CD1c-positive myeloid dendritic cell (primary cell): ENCODE measurements at regions not wholly inside any gene's neighbourhood (a gene's known extent, or its start where the extent isn't known, plus 50 kb on each side); places are given as distances from the start of the nearest gene placed in this dataset.

Source experiments
- DNase-seq: peaks from one replicate; pipeline ENCODE4 v3.0.0-alpha.2; 2016; ENCODE audit errors: extremely low spot score

DNA sequence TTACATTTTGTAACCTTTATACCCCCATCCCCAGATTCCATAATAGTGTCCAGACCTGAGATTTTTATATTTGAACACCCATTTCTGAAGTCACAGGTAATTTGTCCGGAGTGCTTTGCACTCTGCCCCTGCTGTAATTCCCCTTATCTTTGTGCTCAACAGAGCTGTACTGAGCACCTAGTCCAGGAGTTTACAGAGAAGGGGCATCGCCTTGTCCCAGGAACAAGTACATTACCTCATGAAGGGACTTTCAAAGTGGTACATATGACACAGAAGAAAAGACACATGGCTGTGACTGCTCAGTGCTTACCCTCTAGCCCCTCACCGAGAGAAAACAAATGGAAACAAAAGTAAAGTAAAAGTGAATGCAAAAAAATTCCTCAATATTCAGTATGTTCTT is 373.5 kb downstream of the SOX11 start:
- DNase-seq = no peak

DNA sequence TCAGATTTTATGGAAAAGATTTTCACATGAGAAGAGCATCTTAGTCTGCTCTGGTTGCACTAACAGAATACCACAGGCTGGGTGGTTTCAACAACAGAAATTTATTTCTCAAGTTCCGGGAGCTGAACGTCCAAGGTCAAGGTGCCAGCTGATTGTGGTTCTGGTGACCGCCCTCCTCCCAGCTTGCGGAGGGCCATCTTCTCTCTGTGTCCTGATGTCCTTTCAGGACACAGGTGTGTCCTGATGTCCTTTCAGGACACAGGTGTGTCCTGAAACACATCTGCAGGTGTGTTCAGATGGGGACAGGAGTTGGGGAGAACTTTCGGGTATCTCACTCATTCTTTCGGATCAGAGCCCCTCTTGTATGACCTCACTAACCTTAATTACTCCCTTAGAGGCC is 374.9 kb downstream of the SOX11 start:
- no peak for DNase-seq

DNA sequence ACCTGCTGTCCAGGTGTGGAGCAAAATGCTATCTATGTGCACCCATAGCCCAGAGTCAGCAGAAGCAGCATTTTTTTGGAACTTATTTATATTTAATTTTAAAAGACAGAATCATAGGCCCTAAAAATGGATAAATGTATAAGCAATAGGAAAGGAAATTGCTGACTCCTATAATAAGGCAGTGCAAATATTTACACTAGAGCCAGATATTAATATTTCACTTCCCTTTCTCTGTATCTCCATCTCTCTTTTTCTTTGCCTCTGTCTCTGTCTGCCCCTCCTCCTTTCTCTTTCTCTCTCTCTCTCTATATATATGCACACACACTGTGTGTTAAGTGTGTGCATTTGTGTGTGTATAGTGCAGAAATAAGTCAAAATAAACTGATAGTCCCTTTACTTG is 375.6 kb downstream of the SOX11 start:
- no peak for DNase-seq

DNA sequence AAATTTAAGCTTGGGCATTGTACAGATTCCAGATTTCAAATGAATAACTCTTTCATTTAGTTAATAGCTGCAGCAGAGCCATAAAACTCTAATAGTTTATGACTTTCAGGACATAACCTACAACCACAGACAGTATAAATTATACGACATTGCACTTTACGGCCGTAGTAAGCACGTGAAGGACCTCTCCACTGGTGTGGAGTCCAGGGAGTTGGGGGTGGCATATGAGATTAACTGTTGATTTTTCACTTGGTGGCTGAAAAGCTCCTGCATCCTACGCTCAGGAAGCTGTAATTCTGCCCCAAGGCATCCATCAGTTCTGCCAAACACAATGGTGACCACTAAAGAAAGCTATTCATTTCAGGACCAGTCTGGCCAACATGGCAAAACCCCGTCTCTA is 376.2 kb downstream of the SOX11 start:
- no peak for DNase-seq

DNA sequence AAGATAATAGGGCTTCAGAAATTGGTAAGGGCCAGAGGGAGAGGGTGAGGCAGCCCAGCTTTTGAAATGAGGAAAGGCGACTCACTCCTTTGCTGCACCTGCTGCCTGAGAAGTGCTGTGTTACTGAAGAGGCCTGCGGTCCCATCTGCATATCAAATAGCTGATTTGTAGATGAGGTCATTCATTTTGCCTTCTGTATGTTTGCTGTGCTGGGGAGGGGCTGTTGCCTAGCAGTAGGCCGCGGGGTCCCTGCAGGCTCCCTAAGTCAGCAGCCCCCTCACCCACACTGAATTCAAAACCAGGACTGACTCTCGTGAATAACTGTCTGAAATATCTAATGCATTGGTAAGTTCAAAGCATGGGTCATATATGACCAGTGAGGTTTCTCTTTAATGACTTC is 377.2 kb downstream of the SOX11 start:
- DNase-seq = no peak

DNA sequence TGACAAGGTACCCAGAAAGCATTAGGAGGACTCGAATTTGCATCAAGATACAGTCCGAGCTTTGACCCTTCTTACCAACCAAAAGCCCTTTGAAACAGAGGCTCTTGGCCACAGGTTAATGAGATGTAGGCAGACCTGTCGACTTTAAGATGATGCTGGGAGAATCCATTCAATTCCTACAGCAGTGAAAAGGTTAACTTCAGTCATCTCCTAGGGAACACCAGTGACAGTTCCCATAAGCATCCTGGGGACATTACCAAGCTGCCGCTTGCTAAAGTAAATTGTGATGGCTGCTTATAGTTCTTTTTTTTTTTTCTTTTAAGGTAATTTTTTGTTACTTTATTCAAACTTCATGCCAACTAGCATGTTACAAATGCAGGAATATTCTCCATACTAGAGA is 379.3 kb downstream of the SOX11 start:
- DNase-seq = no peak

DNA sequence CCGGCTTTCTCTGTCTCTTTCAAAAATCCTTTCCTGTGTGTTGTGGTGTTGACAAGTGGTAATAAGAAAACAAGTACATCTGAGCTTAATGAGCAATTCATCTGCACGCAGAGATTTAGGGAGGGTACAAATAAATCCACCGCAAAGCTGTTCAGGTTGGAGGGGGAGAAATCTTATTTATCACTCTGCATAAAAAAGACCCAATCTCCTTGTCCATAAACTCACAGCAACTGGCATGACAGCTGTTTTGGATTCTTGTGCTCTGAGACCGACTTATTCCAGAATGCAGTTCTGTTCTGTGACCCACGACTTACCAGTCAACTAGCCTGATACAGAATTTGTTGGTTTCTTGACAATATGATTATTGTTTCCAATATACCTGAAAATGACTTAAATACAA is 380.1 kb downstream of the SOX11 start:
- DNase-seq = no peak

DNA sequence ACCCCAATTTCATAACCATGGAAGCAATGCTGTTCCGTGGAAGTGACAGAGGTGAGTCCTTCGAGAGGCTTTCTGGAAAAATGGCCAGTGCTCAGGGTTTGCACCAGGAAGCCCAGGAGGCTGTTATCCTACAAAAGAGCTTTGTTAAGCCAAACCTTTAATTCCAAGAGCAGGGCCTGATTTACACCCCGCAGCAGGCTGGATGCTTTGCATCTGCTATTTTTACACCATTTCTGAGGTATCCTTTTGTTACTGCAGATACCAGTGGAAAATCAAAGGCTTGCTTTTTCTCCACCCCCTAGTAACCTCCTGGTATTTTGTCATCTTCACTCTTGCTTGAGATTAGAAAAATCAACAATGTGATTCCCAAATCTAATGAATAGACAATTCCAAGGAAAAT is 380.6 kb downstream of the SOX11 start:
- DNase-seq = no peak

DNA sequence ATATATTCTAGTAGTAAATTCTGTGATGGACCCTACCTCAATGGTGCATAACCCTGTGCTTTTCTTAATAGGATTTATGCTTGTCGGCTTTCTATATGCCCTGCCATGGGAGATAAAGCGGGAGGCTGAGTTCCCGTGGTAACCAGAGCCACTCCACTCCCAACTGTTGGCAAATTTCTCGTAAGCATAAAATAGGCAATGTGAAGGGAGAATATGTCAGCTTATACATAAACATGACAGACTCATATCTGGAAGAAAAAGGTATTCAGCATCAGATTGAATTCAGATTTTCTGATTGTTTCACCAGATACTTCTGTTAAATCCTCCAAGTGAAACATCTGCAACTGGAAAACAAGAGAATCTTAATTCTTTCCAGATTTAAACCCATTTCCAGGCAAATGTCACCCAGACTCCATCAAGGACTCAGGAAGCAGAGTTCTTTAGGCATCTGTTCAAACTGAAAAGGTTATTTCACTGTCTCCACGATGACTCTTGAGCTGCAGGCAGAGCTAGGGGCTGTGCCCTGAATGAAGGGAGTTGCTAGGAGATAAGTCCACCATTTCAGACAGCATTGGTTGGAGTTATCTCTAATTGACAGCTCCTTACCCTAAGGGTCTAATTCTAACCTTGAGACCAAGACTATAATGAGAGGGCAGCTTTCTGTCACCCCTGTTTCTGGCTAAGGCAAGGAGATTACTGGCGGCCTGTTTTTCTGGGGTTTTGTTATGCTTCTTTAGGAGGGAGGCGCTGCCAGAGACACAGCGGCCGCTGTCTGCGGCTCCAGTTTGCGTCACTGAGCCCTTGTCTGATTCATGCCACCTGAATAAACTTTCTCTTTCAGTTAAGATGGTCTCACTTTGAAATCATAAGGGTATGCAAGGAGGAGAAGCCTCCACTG is 381.3 kb downstream of the SOX11 start:
- DNase-seq = no peak

DNA sequence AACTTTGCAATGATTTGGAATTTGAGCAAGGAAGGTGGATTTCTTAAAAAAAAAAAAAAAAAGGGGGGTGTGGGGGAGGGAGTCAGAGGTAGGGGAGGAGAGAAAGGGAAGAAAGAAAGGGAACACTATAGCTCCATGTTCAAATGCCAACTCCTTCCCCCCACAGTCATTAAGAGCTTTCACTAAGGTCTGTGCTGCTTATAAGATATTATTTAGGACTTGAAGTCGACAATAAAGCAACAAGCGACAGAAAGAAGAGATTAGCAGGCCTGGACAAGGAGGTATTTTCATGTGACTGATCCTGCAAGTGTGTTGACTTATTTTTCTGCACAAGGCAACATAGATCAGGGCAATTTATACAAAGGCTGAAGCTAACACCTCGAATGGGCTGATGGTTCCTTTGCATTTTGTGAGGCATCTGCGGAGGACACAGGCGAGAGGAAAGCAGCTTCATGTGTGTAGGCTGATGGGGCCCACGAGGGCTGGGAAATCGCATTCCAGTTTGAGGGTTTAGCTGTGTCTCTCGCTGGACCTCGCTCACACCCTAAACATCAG is 382.0 kb downstream of the SOX11 start:
- no peak for DNase-seq

DNA sequence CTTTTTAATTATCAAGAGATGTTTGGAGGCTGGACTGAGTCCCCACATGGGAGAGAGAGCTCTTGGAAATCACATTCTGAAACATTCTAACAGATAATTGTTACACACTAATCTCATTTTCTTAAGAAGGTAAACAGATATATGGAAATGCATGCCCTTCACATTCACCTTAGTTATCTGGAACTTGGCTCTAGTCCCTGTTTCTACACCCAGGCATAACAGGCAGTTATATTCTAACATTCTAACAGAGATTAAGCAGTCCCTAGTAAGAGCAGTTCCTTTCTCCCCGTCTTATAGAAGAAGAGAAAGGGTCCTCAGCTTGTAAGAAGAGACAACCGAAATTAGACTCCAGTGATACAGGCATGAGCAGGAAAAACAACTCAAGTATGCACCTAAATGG is 385.4 kb downstream of the SOX11 start:
- no peak for DNase-seq

DNA sequence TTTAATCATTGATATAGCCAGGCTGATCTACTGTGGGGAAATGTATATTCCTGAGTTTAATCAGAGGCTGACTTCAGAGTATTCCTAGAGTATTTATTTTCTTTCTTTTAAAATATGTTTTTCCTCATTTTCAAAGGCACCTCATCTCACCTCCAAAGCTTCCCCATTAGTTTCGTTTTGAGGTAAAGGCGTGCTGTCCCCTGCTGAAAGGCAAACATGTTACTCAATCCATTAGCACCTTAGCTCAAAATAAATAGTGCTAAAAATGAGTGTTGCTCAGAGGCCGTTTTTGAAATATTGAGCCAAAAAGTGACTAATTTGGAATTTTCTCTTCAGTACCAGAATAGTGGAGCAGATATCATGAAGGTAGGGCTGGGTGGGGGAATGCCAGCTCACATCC is 386.2 kb downstream of the SOX11 start:
- DNase-seq = no peak

DNA sequence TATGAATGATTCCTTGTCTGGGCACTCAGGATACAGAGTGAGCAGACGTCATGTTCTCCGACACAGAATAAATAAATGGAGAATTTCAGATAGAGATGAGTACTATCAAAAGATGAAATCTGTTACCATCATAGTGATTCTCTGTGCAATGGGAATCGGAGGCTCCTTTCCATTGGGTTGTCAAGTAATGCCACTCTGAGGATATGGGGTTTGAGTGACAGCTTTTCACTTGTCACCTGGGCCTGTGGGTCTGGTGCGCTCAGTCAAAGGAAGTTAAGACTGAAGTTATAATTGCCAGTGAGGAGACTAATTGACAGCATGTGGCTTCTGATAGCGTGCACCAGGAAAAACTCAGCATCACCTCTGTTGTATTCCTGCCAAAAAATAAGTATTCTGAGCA is 387.2 kb downstream of the SOX11 start:
- DNase-seq = no peak

DNA sequence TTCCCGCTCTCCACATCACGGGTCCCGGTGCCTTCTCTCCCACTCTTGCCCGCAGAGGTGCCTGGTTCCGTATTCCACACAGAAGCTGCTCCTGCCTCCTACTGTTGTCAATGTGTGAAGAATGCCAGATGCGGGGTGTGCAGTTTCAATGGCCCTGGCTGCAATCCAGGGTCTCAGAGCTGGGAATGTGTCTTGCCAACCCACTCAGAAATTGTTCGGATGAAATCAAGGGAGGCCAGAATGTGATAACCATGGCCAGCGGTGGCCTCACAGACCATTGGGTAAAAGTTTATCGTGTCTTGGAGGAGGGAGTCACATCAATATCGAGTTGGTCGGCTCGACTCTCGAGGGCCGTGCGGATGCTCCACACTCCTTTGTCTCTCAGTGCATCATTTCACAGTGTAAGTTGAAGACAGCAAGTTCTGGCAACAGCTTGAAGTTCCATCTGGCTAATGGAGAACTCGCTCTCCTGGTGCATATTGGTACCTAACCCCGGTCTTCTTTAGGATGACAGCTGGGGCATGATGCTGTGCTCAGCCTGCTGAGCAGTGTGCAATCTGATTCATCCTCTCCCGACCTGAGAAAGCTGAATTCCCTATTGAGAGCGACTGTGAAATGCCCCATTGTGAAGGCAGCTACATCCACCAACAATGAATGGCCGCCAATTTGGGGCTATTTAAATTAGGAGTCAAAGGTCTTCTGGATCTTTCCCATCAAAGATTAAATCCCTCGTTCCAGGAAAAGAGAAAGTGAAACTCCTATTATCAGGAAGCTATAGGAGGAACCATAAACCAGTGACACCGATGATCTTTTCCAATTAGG is 389.0 kb downstream of the SOX11 start:
- DNase-seq = no peak

DNA sequence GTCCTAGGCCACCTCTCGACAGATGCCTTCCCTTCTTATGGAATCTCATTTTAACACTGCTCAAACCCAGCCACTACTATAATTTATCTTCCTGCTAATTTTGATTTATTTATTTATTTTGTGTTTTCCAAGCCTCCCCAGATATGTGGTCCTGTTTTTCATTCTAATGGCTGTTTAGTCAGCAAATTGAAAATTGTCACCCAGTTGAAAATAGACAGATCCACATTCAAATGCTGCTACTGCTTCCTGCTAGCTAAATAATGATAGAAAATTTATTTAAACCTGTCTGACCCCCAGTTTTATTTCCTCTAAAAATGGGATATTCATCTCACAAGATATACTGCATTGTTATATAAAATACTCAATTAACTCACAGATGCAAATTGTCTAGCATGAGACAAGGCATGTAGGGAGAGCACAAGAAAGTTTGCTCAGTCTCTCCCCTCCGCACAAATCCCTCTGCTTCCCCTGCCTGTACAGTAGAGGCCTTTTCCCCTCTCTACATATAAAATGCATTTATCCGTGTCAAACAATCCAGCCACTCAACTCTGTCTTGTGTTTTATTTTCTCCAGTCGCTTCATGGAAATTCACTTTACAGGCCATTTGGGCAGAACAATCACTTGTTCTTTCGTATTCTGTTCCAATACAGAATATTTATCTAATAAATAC is 389.9 kb downstream of the SOX11 start:
- no peak for DNase-seq

DNA sequence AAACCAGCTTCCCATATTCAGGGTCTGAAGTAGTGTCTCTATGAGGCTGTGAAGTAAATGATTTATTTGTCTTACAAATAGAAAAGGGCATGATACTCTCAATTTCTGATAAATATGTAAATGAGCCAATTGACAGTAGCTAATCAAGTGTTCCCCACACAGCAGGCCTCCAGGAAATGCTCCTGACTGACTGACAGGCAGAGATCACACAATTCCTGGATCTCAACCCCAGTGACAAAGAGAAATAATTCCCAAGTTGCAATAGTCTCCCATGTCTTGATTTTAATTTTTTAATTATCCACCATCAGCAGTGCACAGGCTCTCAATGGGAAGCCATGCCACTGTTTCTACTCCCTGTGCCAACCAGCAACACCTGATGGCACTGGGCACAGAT is 390.4 kb downstream of the SOX11 start:
- DNase-seq = no peak

DNA sequence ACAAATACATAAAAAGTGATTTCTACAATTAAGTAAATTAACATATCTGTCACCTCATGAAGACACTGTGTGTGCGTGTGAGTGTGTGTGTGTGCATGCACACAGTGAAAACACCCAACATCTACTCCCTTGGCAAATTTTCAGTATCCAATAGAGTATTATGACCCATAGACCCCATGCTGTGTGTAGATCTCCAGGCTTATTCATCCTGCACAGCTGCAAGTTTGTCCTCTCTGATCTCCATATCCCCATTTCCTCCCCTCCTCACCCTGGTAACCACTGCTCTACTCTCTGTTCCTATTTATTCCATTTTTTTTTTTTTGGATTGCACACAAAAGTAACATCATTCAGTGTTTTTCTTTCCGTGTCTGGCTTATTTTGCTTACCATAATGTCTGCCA is 391.0 kb downstream of the SOX11 start:
- no peak for DNase-seq

DNA sequence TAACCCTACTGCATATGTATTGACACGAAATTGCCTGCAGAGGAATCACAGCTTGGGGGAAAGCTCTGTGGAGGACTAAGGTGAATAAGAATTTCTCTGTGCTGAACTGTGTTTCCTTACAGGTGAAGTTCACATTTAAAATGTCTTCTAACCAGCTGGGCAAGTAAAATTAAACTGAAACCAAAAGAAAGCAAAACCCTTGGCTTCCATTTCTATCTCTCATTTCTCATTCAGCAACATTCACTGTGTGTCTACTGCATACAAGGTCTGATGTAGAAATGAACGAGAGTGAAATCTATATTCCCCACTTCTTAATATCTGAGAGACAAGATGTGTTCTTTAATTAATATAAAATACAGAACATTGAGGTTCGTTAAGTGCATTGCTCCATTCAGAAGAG is 397.3 kb downstream of the SOX11 start:
- DNase-seq = no peak

DNA sequence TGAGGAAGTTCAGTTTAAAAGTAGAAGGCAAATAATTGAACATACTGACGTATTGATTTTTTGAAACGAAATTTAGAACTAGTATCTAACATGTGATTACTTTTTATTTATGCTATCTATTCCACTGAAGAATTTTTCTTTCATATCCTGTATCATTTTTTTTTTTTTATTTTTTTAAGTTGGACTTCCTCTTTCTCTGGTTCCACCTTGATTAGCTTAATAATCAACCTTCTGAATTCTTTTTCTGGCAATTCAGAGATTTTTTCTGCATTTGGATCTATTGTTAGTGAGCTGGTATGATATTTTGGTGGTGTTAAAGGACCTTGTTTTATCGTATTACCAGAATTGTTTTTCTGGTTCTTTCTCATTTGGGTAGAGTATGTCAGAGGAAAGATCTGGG is 411.2 kb downstream of the SOX11 start:
- no peak for DNase-seq

DNA sequence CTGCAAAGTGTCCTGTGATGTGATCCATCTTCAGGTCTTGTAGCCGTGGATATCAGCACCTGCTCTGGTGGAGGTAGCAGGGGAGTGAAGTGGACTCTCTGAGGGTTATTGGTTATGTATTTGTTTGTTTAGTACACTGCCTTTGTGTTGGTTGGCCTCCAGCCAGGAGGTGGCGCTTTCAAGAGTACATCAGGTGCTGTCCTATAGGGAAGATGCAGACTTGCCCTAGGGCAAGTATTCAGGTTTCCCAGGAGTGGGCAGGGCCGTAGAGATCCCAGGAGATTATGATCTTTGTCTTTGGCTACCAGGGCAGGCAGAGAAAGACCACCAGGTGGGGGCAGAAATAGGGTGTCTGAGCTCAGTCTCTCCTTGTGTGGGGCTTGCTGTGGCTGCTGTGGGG is 411.8 kb downstream of the SOX11 start:
- DNase-seq = no peak

DNA sequence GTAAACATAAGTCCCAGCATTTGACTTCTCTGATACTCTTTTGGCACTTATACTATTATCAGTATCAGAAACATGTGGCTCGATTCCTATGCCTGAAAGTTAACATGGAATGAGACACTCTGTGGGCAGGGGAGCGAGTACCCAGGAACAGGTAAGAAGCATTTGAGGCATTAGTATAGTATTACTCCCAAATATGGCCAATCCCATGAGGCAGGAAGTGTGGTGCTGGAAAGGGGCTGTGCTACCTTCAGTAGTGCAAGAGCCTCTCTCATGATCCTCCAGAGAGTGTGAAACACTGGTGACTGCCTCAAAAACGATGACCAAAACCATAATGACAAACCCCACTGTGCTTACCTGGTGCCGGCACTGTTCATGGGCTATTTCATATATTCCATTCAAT is 415.1 kb downstream of the SOX11 start:
- DNase-seq = no peak

DNA sequence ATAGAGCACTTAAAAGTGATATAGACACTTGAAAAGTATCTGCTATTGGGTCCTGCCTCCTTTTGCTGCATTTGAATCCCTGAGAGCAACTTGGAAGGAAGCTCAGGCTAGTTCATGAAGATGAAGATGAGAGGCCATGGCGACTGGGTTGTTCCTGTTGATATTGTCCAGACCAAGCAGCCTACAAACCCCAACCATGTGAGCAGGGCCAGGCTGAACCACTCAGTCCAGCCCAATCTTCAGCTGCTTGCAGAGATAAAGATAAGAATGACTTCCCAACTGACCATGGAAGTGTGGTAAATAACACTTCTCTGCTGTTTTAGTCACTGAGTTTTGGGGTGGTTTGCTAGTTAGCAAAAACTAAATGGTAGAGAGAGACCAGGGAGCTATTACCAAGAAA is 417.6 kb downstream of the SOX11 start:
- DNase-seq = no peak
